ENCODE measurements at regions not wholly inside any gene's neighbourhood (a gene's known extent, or its start where the extent isn't known, plus 50 kb on each side); places are given as distances from the start of the nearest gene placed in this dataset.

- Histone ChIP-seq H3K9me3 (ENCODE audit: control insufficient read depth, low read length) (no peaks in the 10 kb centered on the region), H3K36me3 (ENCODE audit: control insufficient read depth, insufficient read depth, low read length) (no peaks in the 10 kb centered on the region), H3K4me3 (ENCODE audit: low read length) (no peak overlapping the region), H3K27ac (ENCODE audit: low read depth, low read length) (no peak overlapping the region), H3K4me1 (ENCODE audit: control insufficient read depth, insufficient read depth, low read length) (no peaks in the 10 kb centered on the region), H3K27me3 (ENCODE audit: control insufficient read depth, insufficient read depth, low read length, poor library complexity, severe bottlenecking) (peaks cover 9% of the 10 kb centered on the region), H3K9ac (ENCODE audit: extremely low read depth, low read length, poor library complexity, severe bottlenecking) (no peak overlapping the region)
- Mint-ChIP-seq H3K4me1 (peaks cover 11% of the 10 kb centered on the region), H3K36me3 (ENCODE audit: low read depth) (no peaks in the 10 kb centered on the region), H3K27me3 (ENCODE audit: insufficient read depth) (peaks cover 8% of the 10 kb centered on the region), H3K4me3 (no peak overlapping the region), H3K27ac (no peak overlapping the region), H3K9me3 (no peaks in the 10 kb centered on the region)
- no peak for TF ChIP-seq CTCF (conservative IDR thresholded peaks at IDR 0.05)
- 80 to 83% methylated on average over 13 to 15 of the region's 15 CpGs for WGBS, 2 experiments (ENCODE audit: insufficient coverage in 1 of 2, insufficient read length in 1 of 2)
- DNase-seq, result no peak
Observed at GRCh38 chr16:86671486-86672178, 93.3 kb downstream of the FOXL1 start.

GRCh38 chr16:86672179-86672863, 94.0 kb downstream of the FOXL1 start:
- Histone ChIP-seq H3K9ac (ENCODE audit: extremely low read depth, low read length, poor library complexity, severe bottlenecking) (no peak overlapping the region), H3K27ac (ENCODE audit: low read depth, low read length) (no peak overlapping the region), H3K4me1 (ENCODE audit: control insufficient read depth, insufficient read depth, low read length) (no peaks in the 10 kb centered on the region), H3K36me3 (ENCODE audit: control insufficient read depth, insufficient read depth, low read length) (no peaks in the 10 kb centered on the region), H3K27me3 (ENCODE audit: control insufficient read depth, insufficient read depth, low read length, poor library complexity, severe bottlenecking) (peaks cover 9% of the 10 kb centered on the region), H3K4me3 (ENCODE audit: low read length) (no peak overlapping the region), H3K9me3 (ENCODE audit: control insufficient read depth, low read length) (no peaks in the 10 kb centered on the region)
- 83 to 84% methylated on average over 10 to 17 of the region's 17 CpGs for WGBS, 2 experiments (ENCODE audit: insufficient coverage in 1 of 2, insufficient read length in 1 of 2)
- peaks cover 11% of the 10 kb centered on the region for H3K4me1 Mint-ChIP-seq
- no peaks in the 10 kb centered on the region for H3K9me3 Mint-ChIP-seq
- no peak for DNase-seq
- H3K4me3 Mint-ChIP-seq, result no peak overlapping the region
- peaks cover 8% of the 10 kb centered on the region for H3K27me3 Mint-ChIP-seq (ENCODE audit: insufficient read depth)
- no peak overlapping the region for H3K27ac Mint-ChIP-seq
- no peak for TF ChIP-seq CTCF (conservative IDR thresholded peaks at IDR 0.05)
- no peaks in the 10 kb centered on the region for H3K36me3 Mint-ChIP-seq (ENCODE audit: low read depth)

- Histone ChIP-seq H3K27me3 (ENCODE audit: control insufficient read depth, insufficient read depth, low read length, poor library complexity, severe bottlenecking) (peaks cover 9% of the 10 kb centered on the region), H3K9ac (ENCODE audit: extremely low read depth, low read length, poor library complexity, severe bottlenecking) (no peak overlapping the region), H3K27ac (ENCODE audit: low read depth, low read length) (no peak overlapping the region), H3K36me3 (ENCODE audit: control insufficient read depth, insufficient read depth, low read length) (no peaks in the 10 kb centered on the region), H3K9me3 (ENCODE audit: control insufficient read depth, low read length) (no peaks in the 10 kb centered on the region), H3K4me3 (ENCODE audit: low read length) (no peak overlapping the region), H3K4me1 (ENCODE audit: control insufficient read depth, insufficient read depth, low read length) (no peaks in the 10 kb centered on the region)
- peaks cover 6% of the 10 kb centered on the region for H3K27me3 Mint-ChIP-seq (ENCODE audit: insufficient read depth)
- H3K27ac Mint-ChIP-seq, result no peak overlapping the region
- H3K9me3 Mint-ChIP-seq, result no peaks in the 10 kb centered on the region
- no peaks in the 10 kb centered on the region for H3K36me3 Mint-ChIP-seq (ENCODE audit: low read depth)
- no peak for DNase-seq
- 85 to 95% methylated on average over 3 to 4 of the region's 4 CpGs for WGBS, 2 experiments (ENCODE audit: insufficient coverage in 1 of 2, insufficient read length in 1 of 2)
- peaks cover 7% of the 10 kb centered on the region for H3K4me1 Mint-ChIP-seq
- no peak for TF ChIP-seq CTCF (conservative IDR thresholded peaks at IDR 0.05)
- no peak overlapping the region for H3K4me3 Mint-ChIP-seq
Observed at GRCh38 chr16:86673090-86673955, 95.0 kb downstream of the FOXL1 start.

Measured in endodermal cell (in vitro differentiated cells).